RWPE1 (cell line): ENCODE measurements at regions not wholly inside any gene's neighbourhood (a gene's known extent, or its start where the extent isn't known, plus 50 kb on each side); places are given as distances from the start of the nearest gene placed in this dataset.
"Not testable (repeated sequence)": the region's sequence is repeated elsewhere in the genome, so short reads cannot be mapped to it uniquely, and the experiment has no call there.

Experiments
- CTCF ChIA-PET: fragments of 350-600 bp; sonication (Branson Sonifier 250); formaldehyde crosslinking; extraction: SDS; loops from one replicate; lab custom pipeline; 2021; lab: Yijun Ruan, JAX
- POLR2A ChIA-PET: fragments of 400-600 bp; formaldehyde crosslinking; extraction: SDS; loops from one replicate; lab custom pipeline; 2020; ENCODE audit warnings: antibody characterized with exemption; ENCODE audit not compliant: low non-redundant PET; lab: Yijun Ruan, JAX
- DNase-seq: peaks from one replicate; pipeline ENCODE4 v3.0.0; 2012; ENCODE audit warnings: low spot score
- H3K27ac ChIP-seq: fragments of 450-650 bp; 2 replicates; pipeline ENCODE4 v1.5.1; 2017
- CTCF ChIP-seq: fragments of 450-650 bp; conservative IDR thresholded peaks from 2 replicates; pipeline ENCODE4 v1.5.1; 2017; ENCODE audit warnings: low read depth, mild to moderate bottlenecking

GRCh38 chr9:26131886-26132285 is 453.6 kb upstream of the TUSC1 start:
- H3K27ac ChIP-seq, result no peak overlapping the region
- CTCF ChIA-PET, result no interaction called here
- POLR2A ChIA-PET, result no interaction called here
- no peak for DNase-seq
- no peak for TF ChIP-seq CTCF

GRCh38 chr9:26129217-26129616 is 451.0 kb upstream of the TUSC1 start:
- ChIA-PET CTCF (no interaction called here), POLR2A (no interaction called here)
- H3K27ac ChIP-seq, result no peak overlapping the region
- no peak for DNase-seq
- TF ChIP-seq CTCF, result no peak

GRCh38 chr9:26125693-26126092 is 447.4 kb upstream of the TUSC1 start:
- POLR2A ChIA-PET, result no interaction called here
- no peak for DNase-seq
- no peak for TF ChIP-seq CTCF
- H3K27ac ChIP-seq, result no peak overlapping the region
- CTCF ChIA-PET, result no interaction called here

GRCh38 chr9:26116085-26116484 is 437.8 kb upstream of the TUSC1 start:
- POLR2A ChIA-PET, H3K27ac ChIP-seq, DNase-seq: not testable (repeated sequence)
- CTCF ChIA-PET, result interaction anchor here (0.6 kb wide), 1 partner anchor 21 kb away, joined by 3 read pairs; no protein-coding TSS in a partner anchor

- H3K27ac ChIP-seq, result no peak overlapping the region
- ChIA-PET POLR2A (no interaction called here), CTCF (no interaction called here)
- DNase-seq, result no peak
- no peak for TF ChIP-seq CTCF
Observed at GRCh38 chr9:26112724-26113123, 434.5 kb upstream of the TUSC1 start.

GRCh38 chr9:26086396-26086795 is 408.2 kb upstream of the TUSC1 start:
- no peak for DNase-seq
- POLR2A ChIA-PET, result no interaction called here
- CTCF ChIA-PET, result no interaction called here
- TF ChIP-seq CTCF, result no peak
- H3K27ac ChIP-seq, result no peak overlapping the region

GRCh38 chr9:26081847-26082246 is 403.6 kb upstream of the TUSC1 start:
- no peak overlapping the region for H3K27ac ChIP-seq
- ChIA-PET POLR2A (no interaction called here), CTCF (no interaction called here)
- TF ChIP-seq CTCF, result no peak
- DNase-seq, result no peak
